ENCODE measurements at regions not wholly inside any gene's neighbourhood (a gene's known extent, or its start where the extent isn't known, plus 50 kb on each side); places are given as distances from the start of the nearest gene placed in this dataset.

DNA sequence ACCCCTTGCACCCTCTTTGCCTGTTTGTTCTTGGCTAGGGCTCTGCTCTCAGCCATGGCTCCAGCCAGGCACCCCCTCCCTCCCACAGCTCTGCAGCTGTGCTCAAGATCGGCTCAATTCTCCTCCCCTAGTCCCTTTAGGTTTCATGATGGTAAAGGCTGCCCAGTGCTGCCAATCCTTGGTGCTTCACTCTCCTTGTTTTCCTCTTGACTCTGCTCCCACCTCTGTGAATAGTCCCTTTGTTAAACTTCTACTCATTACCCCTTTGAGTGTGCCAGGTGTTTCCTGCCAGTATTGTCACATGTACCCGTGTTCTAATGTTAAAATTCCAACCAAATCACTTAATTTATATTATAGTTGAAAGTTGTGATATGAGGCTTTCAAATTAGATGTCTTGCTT lies 101.0 kb upstream of the CERS6 start (continued):
- TF ChIP-seq CHCHD3 (CRISPR knock-in tag; IDR thresholded peaks at IDR 0.05) = no peak

DNA sequence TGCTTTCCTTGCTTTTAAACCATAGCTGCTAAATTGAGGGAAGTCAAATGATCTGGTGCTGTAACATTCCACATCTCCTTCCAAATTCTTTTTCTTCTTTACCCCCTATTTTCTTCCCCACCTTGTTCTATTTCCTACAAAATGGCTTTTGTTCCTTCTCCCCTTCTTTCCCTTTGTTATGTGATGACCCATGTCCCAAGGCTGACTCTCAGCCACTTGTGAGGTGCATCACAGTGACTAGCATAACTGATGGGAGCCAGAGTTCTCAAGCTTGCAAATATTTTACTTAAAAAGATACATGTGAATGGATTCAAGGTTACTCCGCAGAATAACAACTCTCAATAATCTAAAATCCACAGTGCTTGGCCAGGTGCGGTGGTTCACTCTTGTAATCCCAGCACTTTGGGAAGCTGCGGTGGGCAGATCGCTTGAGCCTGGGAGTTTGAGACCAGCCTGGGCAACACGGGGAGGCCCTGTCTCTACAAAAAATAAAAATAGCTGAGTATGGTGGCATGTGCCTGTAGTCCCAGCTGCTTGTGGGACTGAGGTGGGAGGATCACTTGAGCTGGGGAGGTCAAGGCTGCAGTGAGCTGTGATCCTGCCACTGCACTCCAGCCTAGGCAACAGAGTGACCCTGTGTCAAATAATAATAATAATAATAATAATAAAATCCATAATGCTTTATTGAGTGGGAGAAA lies 100.1 kb upstream of the CERS6 start:
- H3K9me3 ChIP-seq (replicated peaks; ENCODE audit: control insufficient read depth, insufficient read depth, low read depth, low read length) = no peaks in the 10 kb centered on the region
- H4K20me1 ChIP-seq (replicated peaks; ENCODE audit: control insufficient read depth, insufficient read depth, low read length) = no peaks in the 10 kb centered on the region
- peaks cover 0 to 6% of the 10 kb centered on the region in 2 experiments; a peak in 1 of 5 replicates for H3K27me3 ChIP-seq (ENCODE audit: control insufficient read depth in 2 of 2, insufficient read depth in 2 of 2, low read length in 2 of 2)
- no TSS peak for BruUV-seq (replicated peaks)
- H3K9me1 ChIP-seq (ENCODE audit: control insufficient read depth, insufficient read depth, low read length) = no peaks in the 10 kb centered on the region
- ATAC-seq (no peak), DNase-seq (ENCODE audit: extremely low read depth in 1 of 4, low spot score in 3 of 4) (no peak), FAIRE-seq (no peak)
- H3K9ac ChIP-seq (ENCODE audit: insufficient read depth in 1 of 2, low read depth in 2 of 2, low read length in 2 of 2) = no peak overlapping the region
- no peaks in the 10 kb centered on the region for H3K79me2 ChIP-seq (ENCODE audit: control insufficient read depth, insufficient read depth, low read length)
- H3K4me1 ChIP-seq (replicated peaks in 1 of 2; ENCODE audit: control insufficient read depth in 2 of 2, insufficient read depth in 2 of 2, low read length in 2 of 2) = no peaks in the 10 kb centered on the region
- no peak overlapping the region for H3K27ac ChIP-seq (ENCODE audit: extremely low read depth, low read depth, low read length)
- intact Hi-C loops (cut with micrococcal nuclease) (no loop called here), in situ Hi-C loops (cut with MboI) (no loop called here)
- CTCF ChIA-PET (ENCODE audit: low intra/inter-chr PET ratio) = no interaction called here
- H3K36me3 ChIP-seq (ENCODE audit: control insufficient read depth, insufficient read depth, low read length) = no peaks in the 10 kb centered on the region
- H3K4me2 ChIP-seq (ENCODE audit: insufficient read depth, low read length) = no peak overlapping the region
- POLR2A ChIA-PET = interaction anchor here (0.6 kb wide), 2 partner anchors 127 to 394 kb away, joined by 3 read pairs; no protein-coding TSS in a partner anchor
- 8% methylated on average over 5 of the region's 5 CpGs for WGBS (ENCODE audit: insufficient coverage, low coverage, missing lambda C conversion rate)
- TF ChIP-seq ZNF586 (CRISPR knock-in tag; conservative IDR thresholded peaks at IDR 0.05) (no peak), SNIP1 (IDR thresholded peaks at IDR 0.05; ENCODE audit: low read depth) (no peak), MTA3 (IDR thresholded peaks at IDR 0.05; ENCODE audit: borderline replicate concordance) (no peak), ZNF76 (CRISPR knock-in tag; IDR thresholded peaks at IDR 0.05; ENCODE audit: borderline replicate concordance) (no peak), L3MBTL2 (IDR thresholded peaks at IDR 0.05) (no peak), ZNF3 (CRISPR knock-in tag; IDR thresholded peaks at IDR 0.05) (no peak), NFIC (IDR thresholded peaks at IDR 0.05) (no peak), SUPT5H (IDR thresholded peaks at IDR 0.05) (no peak), ZKSCAN1 (IDR thresholded peaks at IDR 0.05; ENCODE audit: low read depth, low read length) (no peak), NBN (IDR thresholded peaks at IDR 0.05; ENCODE audit: low read depth) (no peak)
- TF ChIP-seq, protein P1, sequence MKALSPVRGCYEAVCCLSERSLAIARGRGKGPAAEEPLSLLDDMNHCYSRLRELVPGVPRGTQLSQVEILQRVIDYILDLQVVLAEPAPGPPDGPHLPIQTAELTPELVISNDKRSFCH (CRISPR knock-in tag; IDR thresholded peaks at IDR 0.05) = no peak
- TF ChIP-seq, protein P1 (tag; IDR thresholded peaks at IDR 0.05) = no peak
- H3K4me3 ChIP-seq = no peak overlapping the region
- no peak overlapping the region for H2AFZ ChIP-seq (ENCODE audit: low read depth, low read length)

All from K562 (cell line).